ENCODE measurements at regions not wholly inside any gene's neighbourhood (a gene's known extent, or its start where the extent isn't known, plus 50 kb on each side); places are given as distances from the start of the nearest gene placed in this dataset.

- H3K36me3 Mint-ChIP-seq (ENCODE audit: low read depth), result no peaks in the 10 kb centered on the region; the same call in 1 of the 3 replicates
- Histone ChIP-seq H3F3A (replicated peaks; ENCODE audit: low read depth) (no peaks in the 10 kb centered on the region), H3K79me2 (replicated peaks; ENCODE audit: insufficient read depth) (no peaks in the 10 kb centered on the region), H4K20me1 (replicated peaks; ENCODE audit: insufficient read depth) (no peaks in the 10 kb centered on the region), H3K27me3 (ENCODE audit: insufficient read depth) (no peaks in the 10 kb centered on the region), H3K4me3 (no peak overlapping the region), H3K36me3 (ENCODE audit: insufficient read depth) (no peaks in the 10 kb centered on the region), H3K4me2 (no peak overlapping the region), H3K9me2 (ENCODE audit: insufficient read depth) (no peaks in the 10 kb centered on the region), H3K4me1 (ENCODE audit: insufficient read depth) (no peaks in the 10 kb centered on the region), H3K27ac (ENCODE audit: low read depth) (no peak overlapping the region), H2AFZ (no peak overlapping the region)
- H3K4me1 Mint-ChIP-seq, result peaks cover 3% of the 10 kb centered on the region; the same call in 1 of the 3 replicates
- H3K27ac Mint-ChIP-seq, result no peak overlapping the region
- H3K4me3 Mint-ChIP-seq, result no peak overlapping the region
- H3K9me3 Mint-ChIP-seq, result peaks cover 11% of the 10 kb centered on the region; the same call in 2 of the 3 replicates
- DNase-seq (ENCODE audit: low spot score), result no peak
- TF ChIP-seq CREB1 (CRISPR knock-in tag; IDR thresholded peaks at IDR 0.05; ENCODE audit: low read depth) (no peak), REST (IDR thresholded peaks at IDR 0.05; ENCODE audit: unreplicated experiment) (no peak), ETS1 (IDR thresholded peaks at IDR 0.05) (no peak), CTCF (conservative IDR thresholded peaks at IDR 0.05; ENCODE audit: low read depth in 2 of 2) (no peak), ZNF114 (CRISPR knock-in tag; IDR thresholded peaks at IDR 0.05) (no peak), NANOG (IDR thresholded peaks at IDR 0.05; ENCODE audit: borderline replicate concordance) (no peak), POLR2AphosphoS5 (IDR thresholded peaks at IDR 0.05; ENCODE audit: low read depth) (no peak), EZH2 (IDR thresholded peaks at IDR 0.05; ENCODE audit: low read depth, unreplicated experiment) (no peak), STAT1 (IDR thresholded peaks at IDR 0.05; ENCODE audit: unreplicated experiment) (no peak), EZH2phosphoT487 (IDR thresholded peaks at IDR 0.05; ENCODE audit: unreplicated experiment) (no peak), ZNF331 (CRISPR knock-in tag; IDR thresholded peaks at IDR 0.05; ENCODE audit: low read depth) (no peak), JUNB (IDR thresholded peaks at IDR 0.05; ENCODE audit: unreplicated experiment) (no peak)
- TF ChIP-seq, protein P1, sequence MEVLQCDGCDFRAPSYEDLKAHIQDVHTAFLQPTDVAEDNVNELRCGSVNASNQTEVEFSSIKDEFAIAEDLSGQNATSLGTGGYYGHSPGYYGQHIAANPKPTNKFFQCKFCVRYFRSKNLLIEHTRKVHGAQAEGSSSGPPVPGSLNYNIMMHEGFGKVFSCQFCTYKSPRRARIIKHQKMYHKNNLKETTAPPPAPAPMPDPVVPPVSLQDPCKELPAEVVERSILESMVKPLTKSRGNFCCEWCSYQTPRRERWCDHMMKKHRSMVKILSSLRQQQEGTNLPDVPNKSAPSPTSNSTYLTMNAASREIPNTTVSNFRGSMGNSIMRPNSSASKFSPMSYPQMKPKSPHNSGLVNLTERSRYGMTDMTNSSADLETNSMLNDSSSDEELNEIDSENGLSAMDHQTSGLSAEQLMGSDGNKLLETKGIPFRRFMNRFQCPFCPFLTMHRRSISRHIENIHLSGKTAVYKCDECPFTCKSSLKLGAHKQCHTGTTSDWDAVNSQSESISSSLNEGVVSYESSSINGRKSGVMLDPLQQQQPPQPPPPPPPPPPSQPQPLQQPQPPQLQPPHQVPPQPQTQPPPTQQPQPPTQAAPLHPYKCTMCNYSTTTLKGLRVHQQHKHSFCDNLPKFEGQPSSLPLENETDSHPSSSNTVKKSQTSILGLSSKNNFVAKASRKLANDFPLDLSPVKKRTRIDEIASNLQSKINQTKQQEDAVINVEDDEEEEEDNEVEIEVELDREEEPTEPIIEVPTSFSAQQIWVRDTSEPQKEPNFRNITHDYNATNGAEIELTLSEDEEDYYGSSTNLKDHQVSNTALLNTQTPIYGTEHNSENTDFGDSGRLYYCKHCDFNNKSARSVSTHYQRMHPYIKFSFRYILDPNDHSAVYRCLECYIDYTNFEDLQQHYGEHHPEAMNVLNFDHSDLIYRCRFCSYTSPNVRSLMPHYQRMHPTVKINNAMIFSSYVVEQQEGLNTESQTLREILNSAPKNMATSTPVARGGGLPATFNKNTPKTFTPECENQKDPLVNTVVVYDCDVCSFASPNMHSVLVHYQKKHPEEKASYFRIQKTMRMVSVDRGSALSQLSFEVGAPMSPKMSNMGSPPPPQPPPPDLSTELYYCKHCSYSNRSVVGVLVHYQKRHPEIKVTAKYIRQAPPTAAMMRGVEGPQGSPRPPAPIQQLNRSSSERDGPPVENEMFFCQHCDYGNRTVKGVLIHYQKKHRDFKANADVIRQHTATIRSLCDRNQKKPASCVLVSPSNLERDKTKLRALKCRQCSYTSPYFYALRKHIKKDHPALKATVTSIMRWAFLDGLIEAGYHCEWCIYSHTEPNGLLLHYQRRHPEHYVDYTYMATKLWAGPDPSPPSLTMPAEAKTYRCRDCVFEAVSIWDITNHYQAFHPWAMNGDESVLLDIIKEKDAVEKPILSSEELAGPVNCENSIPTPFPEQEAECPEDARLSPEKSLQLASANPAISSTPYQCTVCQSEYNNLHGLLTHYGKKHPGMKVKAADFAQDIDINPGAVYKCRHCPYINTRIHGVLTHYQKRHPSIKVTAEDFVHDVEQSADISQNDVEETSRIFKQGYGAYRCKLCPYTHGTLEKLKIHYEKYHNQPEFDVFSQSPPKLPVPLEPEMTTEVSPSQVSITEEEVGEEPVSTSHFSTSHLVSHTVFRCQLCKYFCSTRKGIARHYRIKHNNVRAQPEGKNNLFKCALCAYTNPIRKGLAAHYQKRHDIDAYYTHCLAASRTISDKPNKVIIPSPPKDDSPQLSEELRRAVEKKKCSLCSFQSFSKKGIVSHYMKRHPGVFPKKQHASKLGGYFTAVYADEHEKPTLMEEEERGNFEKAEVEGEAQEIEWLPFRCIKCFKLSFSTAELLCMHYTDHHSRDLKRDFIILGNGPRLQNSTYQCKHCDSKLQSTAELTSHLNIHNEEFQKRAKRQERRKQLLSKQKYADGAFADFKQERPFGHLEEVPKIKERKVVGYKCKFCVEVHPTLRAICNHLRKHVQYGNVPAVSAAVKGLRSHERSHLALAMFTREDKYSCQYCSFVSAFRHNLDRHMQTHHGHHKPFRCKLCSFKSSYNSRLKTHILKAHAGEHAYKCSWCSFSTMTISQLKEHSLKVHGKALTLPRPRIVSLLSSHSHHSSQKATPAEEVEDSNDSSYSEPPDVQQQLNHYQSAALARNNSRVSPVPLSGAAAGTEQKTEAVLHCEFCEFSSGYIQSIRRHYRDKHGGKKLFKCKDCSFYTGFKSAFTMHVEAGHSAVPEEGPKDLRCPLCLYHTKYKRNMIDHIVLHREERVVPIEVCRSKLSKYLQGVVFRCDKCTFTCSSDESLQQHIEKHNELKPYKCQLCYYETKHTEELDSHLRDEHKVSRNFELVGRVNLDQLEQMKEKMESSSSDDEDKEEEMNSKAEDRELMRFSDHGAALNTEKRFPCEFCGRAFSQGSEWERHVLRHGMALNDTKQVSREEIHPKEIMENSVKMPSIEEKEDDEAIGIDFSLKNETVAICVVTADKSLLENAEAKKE (CRISPR knock-in tag; IDR thresholded peaks at IDR 0.05), result no peak
- no peaks in the 10 kb centered on the region for H3K27me3 Mint-ChIP-seq (ENCODE audit: insufficient read depth, low read depth, poor library complexity)
- ATAC-seq, result no peak
Observed at GRCh38 chr6:145252737-145253136, 482.6 kb downstream of the EPM2A start.

Data from GM23338 (cell line).